Neural progenitor cell (in vitro differentiated cells): ENCODE measurements at regions not wholly inside any gene's neighbourhood (a gene's known extent, or its start where the extent isn't known, plus 50 kb on each side); places are given as distances from the start of the nearest gene placed in this dataset.

Source experiments
- EZH2phosphoT487 ChIP-seq: fragments of 200-600 bp; sonication (generic); IDR thresholded peaks from 2 replicates; pipeline ENCODE4 v1.6.1; 2017; ENCODE audit warnings: antibody characterized with exemption
- TF ChIP-seq, protein P1 (sequence below): fragments of 200-600 bp; sonication (generic); IDR thresholded peaks from 2 replicates; pipeline ENCODE4 v1.5.1; 2017; ENCODE audit warnings: antibody characterized with exemption, mild to moderate bottlenecking

GRCh38 chr18:7319161-7319560 is 88.3 kb downstream of the LRRC30 start:
- TF ChIP-seq, protein P1, sequence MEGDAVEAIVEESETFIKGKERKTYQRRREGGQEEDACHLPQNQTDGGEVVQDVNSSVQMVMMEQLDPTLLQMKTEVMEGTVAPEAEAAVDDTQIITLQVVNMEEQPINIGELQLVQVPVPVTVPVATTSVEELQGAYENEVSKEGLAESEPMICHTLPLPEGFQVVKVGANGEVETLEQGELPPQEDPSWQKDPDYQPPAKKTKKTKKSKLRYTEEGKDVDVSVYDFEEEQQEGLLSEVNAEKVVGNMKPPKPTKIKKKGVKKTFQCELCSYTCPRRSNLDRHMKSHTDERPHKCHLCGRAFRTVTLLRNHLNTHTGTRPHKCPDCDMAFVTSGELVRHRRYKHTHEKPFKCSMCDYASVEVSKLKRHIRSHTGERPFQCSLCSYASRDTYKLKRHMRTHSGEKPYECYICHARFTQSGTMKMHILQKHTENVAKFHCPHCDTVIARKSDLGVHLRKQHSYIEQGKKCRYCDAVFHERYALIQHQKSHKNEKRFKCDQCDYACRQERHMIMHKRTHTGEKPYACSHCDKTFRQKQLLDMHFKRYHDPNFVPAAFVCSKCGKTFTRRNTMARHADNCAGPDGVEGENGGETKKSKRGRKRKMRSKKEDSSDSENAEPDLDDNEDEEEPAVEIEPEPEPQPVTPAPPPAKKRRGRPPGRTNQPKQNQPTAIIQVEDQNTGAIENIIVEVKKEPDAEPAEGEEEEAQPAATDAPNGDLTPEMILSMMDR, result no peak
- TF ChIP-seq EZH2phosphoT487, result no peak
